Kidney (tissue), 13 donors: ENCODE measurements at regions not wholly inside any gene's neighbourhood (a gene's known extent, or its start where the extent isn't known, plus 50 kb on each side); places are given as distances from the start of the nearest gene placed in this dataset.
A peak's percentile ranks its signal among the peaks of the same experiment; 100 is the strongest.

Source experiments
- DNase-seq, 5 donors: peaks; one replicate each; pipeline ENCODE4 v3.0.0-alpha.2; 2013 to 2020
- FAIRE-seq: peaks from 2 replicates; lab custom pipeline; 2012; peaks lifted over from hg19 to GRCh38; lab: Jason Lieb, UNC
- H3K27ac ChIP-seq, 2 donors: one replicate each; pipeline ENCODE4 v1.7.0; 2013; ENCODE audit warnings: low read depth in 2 of 2, low read length in 2 of 2, inconsistent platforms in 1 of 2
- H3K27me3 ChIP-seq: one replicate; pipeline ENCODE4 v1.7.1; 2013; ENCODE audit warnings: low read length, inconsistent platforms; ENCODE audit not compliant: control insufficient read depth, insufficient read depth
- H3K36me3 ChIP-seq, 3 donors: one replicate each; pipeline versions ENCODE4 v1.7.0 to v1.7.1; 2013; ENCODE audit warnings: low read length in 3 of 3, control low read depth in 1 of 3, inconsistent platforms in 1 of 3; ENCODE audit not compliant: insufficient read depth in 3 of 3, control insufficient read depth in 2 of 3
- H3K4me1 ChIP-seq, 3 donors: one replicate each; pipeline versions ENCODE4 v1.7.0 to v1.7.1; 2013; ENCODE audit warnings: low read length in 3 of 3, inconsistent platforms in 1 of 3, low read depth in 1 of 3; ENCODE audit not compliant: control insufficient read depth in 2 of 3, insufficient read depth in 2 of 3
- H3K4me3 ChIP-seq, 3 donors: one replicate each; pipeline versions ENCODE4 v1.7.0 to v1.8.1; 2013; ENCODE audit warnings: low read length in 3 of 3, control low read depth in 1 of 3, inconsistent platforms in 1 of 3
- H3K9ac ChIP-seq, 3 donors: one replicate each; pipeline versions ENCODE4 v1.7.0 to v1.7.1; 2013; ENCODE audit warnings: low read length in 3 of 3, control low read depth in 1 of 3, inconsistent platforms in 1 of 3
- H3K9me3 ChIP-seq, 3 donors: one replicate each; pipeline versions ENCODE4 v1.7.0 to v1.7.1; 2013; ENCODE audit warnings: low read length in 3 of 3, control low read depth in 1 of 3, inconsistent platforms in 1 of 3; ENCODE audit not compliant: control insufficient read depth in 2 of 3, insufficient read depth in 1 of 3
- intact Hi-C: fragments of 100-400 bp; cut with DNase I; formaldehyde crosslinking; loops from one replicate; pipeline ENCODE4 v1.11.1; 2022
- TF ChIP-seq, protein P1 (sequence below): IDR thresholded peaks from 3 replicates; pipeline ENCODE4 v1.5.1; 2012; ENCODE audit warnings: mild to moderate bottlenecking, moderate library complexity, borderline replicate concordance; ENCODE audit not compliant: insufficient read depth; ENCODE audit errors: extremely low read depth
- donor health status: control.
- donor health status: control.
- donor health status: control.
- donor health status: control.
- donor health status: control.
- donor health status: DM: yes; HTN: yes; CAD: no.
- donor health status: Normal renal cell carcinoma (clear cell type).

DNA sequence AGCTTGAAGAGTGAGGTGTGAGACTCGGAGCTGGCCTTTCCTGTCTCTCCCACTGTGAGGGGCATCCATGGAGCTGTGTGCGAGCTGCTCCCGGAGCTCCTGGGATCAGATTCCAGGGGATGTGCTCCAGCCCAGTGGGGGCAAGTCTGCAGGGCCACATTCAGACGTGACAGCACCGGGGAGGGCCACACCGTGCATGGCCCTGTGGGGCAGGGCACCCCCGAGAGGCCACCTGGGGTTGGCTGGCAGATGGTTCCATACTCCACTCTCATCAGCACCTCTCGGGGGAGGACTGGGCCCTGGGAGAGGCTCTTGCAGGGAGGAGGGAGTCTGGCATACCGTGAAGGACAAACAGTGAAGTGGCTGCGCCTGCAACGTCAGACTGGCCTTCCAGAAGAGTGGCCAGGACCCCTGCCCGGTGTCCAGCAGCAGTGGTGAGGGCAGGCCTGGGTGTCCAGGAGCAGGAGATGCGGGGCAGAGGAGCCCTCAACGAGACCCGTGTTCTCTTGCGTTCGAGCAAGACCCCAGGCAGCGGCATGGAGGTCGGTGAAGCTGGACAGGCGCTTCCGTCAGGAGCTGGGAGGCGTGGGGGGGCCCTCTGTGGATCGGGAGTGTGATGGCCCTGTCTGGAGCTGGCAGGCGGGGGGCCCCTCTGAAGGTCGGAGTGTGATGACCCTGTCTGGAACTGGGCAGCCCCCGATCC is 84.3 kb downstream of the ASB1 start:
- Histone ChIP-seq H3K4me1 (no peaks in the 10 kb centered on the region), H3K27me3 (no peaks in the 10 kb centered on the region), H3K9me3 (no peaks in the 10 kb centered on the region), H3K36me3 (no peaks in the 10 kb centered on the region), H3K27ac (no peak overlapping the region), H3K9ac (no peak overlapping the region), H3K4me3 (no peak overlapping the region)
- intact Hi-C loops: no loop called here
- FAIRE-seq (no peak), DNase-seq (peak in 2 of 5 donors; percentile 31 to 60)
- TF ChIP-seq, protein P1, sequence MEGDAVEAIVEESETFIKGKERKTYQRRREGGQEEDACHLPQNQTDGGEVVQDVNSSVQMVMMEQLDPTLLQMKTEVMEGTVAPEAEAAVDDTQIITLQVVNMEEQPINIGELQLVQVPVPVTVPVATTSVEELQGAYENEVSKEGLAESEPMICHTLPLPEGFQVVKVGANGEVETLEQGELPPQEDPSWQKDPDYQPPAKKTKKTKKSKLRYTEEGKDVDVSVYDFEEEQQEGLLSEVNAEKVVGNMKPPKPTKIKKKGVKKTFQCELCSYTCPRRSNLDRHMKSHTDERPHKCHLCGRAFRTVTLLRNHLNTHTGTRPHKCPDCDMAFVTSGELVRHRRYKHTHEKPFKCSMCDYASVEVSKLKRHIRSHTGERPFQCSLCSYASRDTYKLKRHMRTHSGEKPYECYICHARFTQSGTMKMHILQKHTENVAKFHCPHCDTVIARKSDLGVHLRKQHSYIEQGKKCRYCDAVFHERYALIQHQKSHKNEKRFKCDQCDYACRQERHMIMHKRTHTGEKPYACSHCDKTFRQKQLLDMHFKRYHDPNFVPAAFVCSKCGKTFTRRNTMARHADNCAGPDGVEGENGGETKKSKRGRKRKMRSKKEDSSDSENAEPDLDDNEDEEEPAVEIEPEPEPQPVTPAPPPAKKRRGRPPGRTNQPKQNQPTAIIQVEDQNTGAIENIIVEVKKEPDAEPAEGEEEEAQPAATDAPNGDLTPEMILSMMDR: no peak

DNA sequence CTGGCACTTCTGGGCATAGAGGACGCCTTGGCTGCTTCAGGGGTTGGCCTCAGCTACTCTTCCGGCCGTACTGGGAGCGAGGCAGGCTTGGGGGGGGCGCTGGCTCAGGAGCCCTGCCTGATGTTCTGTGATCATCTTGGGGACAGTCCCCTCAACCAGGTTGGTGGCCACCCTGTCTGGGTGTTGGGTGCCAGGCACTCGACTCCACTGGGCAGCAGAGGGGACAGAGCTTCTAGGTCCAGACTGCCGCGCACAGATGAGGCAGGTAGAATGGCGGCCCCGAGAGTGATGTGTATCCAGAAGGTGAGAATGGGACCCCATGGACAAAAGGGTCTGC is 84.9 kb downstream of the ASB1 start:
- FAIRE-seq (no peak), DNase-seq (peak in 1 of 5 donors; percentile 37)
- Histone ChIP-seq H3K36me3 (no peaks in the 10 kb centered on the region), H3K27ac (no peak overlapping the region), H3K9ac (no peak overlapping the region), H3K4me3 (no peak overlapping the region), H3K9me3 (peaks cover 0 to 4% (median 0%) of the 10 kb centered on the region in 3 donors), H3K27me3 (no peaks in the 10 kb centered on the region), H3K4me1 (no peaks in the 10 kb centered on the region)
- TF ChIP-seq, protein P1: no peak
- intact Hi-C loops: no loop called here

DNA sequence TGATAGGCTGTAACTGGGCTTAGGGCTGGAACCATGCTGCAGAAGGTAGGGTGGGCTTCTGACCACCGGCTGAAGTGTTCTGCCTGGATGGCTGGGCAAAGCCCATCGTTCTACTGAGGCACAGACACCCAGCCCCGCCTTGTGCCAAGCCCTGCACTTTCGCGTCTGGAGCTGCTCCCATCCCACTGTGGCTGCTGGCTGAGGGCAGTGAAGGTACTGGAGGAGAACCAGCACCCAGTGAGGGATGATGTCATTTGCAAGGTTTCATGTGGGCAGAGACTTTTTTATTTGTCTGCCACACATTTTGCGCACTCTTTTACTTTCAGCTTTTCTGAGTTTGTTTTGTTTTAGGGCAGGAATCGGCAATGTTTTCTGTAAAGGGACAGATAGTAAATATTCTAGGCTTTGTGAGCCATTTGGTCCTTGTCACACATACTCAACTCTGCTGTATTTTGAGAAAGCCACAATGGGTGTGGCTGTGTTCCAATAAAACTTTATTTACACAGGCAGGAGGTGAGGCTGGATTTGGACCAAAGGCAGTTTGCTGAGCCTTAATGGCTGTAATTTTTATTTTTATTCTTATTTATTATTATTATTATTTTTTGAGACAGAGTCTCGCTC is 85.6 kb downstream of the ASB1 start:
- H3K4me1 ChIP-seq: no peaks in the 10 kb centered on the region
- no peak for FAIRE-seq
- intact Hi-C loops: no loop called here
- H3K36me3 ChIP-seq: no peaks in the 10 kb centered on the region
- no peak overlapping the region for H3K9ac ChIP-seq
- DNase-seq: peak in 1 of 5 donors; percentile 52
- no peaks in the 10 kb centered on the region for H3K27me3 ChIP-seq
- no peak overlapping the region for H3K4me3 ChIP-seq
- peaks cover 0 to 10% (median 4%) of the 10 kb centered on the region in 3 donors for H3K9me3 ChIP-seq
- TF ChIP-seq, protein P1: no peak
- no peak overlapping the region for H3K27ac ChIP-seq
